ENCODE measurements at regions not wholly inside any gene's neighbourhood (a gene's known extent, or its start where the extent isn't known, plus 50 kb on each side); places are given as distances from the start of the nearest gene placed in this dataset.

GRCh38 chr4:75308049-75308448, 206.2 kb downstream of the RCHY1 start:
- intact Hi-C loops (cut with DNase I; ENCODE audit: low total_unique reads) = no loop called here
- WGBS, 2 donors = 48 to 62% methylated on average over 1 of the region's 1 CpG
- H3K4me3 ChIP-seq (ENCODE audit: low read depth, poor library complexity, severe bottlenecking) = no peak overlapping the region
- no peak for DNase-seq (ENCODE audit: low spot score in 2 of 2)
- no peak for TF ChIP-seq POLR2A (IDR thresholded peaks at IDR 0.05)
- TF ChIP-seq, protein P1, sequence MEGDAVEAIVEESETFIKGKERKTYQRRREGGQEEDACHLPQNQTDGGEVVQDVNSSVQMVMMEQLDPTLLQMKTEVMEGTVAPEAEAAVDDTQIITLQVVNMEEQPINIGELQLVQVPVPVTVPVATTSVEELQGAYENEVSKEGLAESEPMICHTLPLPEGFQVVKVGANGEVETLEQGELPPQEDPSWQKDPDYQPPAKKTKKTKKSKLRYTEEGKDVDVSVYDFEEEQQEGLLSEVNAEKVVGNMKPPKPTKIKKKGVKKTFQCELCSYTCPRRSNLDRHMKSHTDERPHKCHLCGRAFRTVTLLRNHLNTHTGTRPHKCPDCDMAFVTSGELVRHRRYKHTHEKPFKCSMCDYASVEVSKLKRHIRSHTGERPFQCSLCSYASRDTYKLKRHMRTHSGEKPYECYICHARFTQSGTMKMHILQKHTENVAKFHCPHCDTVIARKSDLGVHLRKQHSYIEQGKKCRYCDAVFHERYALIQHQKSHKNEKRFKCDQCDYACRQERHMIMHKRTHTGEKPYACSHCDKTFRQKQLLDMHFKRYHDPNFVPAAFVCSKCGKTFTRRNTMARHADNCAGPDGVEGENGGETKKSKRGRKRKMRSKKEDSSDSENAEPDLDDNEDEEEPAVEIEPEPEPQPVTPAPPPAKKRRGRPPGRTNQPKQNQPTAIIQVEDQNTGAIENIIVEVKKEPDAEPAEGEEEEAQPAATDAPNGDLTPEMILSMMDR (IDR thresholded peaks at IDR 0.05) = no peak

- 59 to 61% methylated on average over 3 of the region's 3 CpGs for WGBS, 2 donors
- DNase-seq (ENCODE audit: low spot score in 2 of 2) = no peak
- H3K4me3 ChIP-seq (ENCODE audit: low read depth, poor library complexity, severe bottlenecking) = no peak overlapping the region
- intact Hi-C loops (cut with DNase I; ENCODE audit: low total_unique reads) = no loop called here
- TF ChIP-seq, protein P1 (IDR thresholded peaks at IDR 0.05) = no peak
- TF ChIP-seq POLR2A (IDR thresholded peaks at IDR 0.05) = no peak
Observed at GRCh38 chr4:75306506-75306905, 207.7 kb downstream of the RCHY1 start.

DNA sequence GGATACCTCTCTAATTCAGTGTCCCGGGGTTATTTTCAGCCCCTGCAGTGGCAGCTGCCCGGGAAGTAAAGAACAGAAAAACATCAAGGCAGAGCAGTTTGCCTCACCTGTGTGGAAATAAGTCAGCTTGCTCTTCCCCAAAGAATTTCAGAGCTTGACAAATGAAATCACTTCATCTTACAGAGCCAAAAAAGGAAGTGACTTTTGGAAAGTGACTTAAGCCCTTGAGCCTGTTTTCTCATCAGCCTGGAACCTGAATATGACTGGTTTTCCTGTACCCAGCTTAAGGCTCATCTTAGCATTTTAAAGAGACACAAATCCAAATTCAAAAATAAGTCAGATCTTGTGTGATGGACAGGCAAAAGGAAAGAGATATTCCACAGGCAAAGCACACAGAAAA, 211.6 kb downstream of the RCHY1 start:
- intact Hi-C loops (cut with DNase I; ENCODE audit: low total_unique reads) = no loop called here
- 44 to 46% methylated on average over 2 of the region's 2 CpGs for WGBS, 2 donors
- no peak for DNase-seq (ENCODE audit: low spot score in 2 of 2)

DNA sequence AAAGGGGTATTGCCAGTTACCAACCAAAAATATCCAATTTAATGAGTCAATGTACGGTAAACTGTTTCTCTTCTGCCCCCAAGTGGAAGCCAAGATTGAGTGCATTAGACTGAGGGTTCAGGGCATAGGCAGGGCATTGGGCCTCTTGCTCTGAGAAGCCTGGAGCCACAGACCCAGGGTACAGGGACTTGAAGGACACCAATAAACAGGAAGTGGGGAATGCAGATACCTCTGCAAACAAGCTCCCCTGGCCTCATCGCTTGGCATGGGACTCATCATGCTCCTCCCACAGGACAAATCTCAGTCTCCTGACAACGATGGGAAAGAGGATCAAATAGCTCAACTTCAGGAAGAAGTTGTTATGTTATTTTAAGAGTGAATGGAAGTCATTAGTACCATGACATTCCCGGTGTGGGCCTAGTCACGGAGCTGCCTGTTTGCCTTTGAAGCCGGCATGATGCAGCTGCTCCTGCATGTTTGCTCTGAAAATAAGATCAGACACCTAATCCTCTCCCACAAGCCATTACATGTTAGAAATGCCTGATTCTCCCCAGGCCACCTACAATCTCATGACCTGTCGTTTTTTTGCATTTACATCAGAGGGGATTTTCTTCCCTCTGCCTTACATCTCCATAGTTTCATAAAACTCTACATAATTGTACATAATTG, 224.2 kb downstream of the RCHY1 start:
- 21% methylated on average over 7 of the region's 7 CpGs for WGBS, 2 donors
- DNase-seq (ENCODE audit: low spot score in 2 of 2) = no peak
- no peak overlapping the region for H3K4me3 ChIP-seq (ENCODE audit: low read depth, poor library complexity, severe bottlenecking)
- intact Hi-C loops (cut with DNase I; ENCODE audit: low total_unique reads) = no loop called here
- TF ChIP-seq, protein P1 (IDR thresholded peaks at IDR 0.05) = no peak
- TF ChIP-seq POLR2A (IDR thresholded peaks at IDR 0.05) = no peak

More for the DNA sequence above, 211.6 kb downstream of the RCHY1 start:
- TF ChIP-seq, protein P1 (IDR thresholded peaks at IDR 0.05) = no peak
- TF ChIP-seq POLR2A (IDR thresholded peaks at IDR 0.05) = no peak
- no peak overlapping the region for H3K4me3 ChIP-seq (ENCODE audit: low read depth, poor library complexity, severe bottlenecking)

GRCh38 chr4:75287738-75288517, 226.3 kb downstream of the RCHY1 start:
- TF ChIP-seq, protein P1 (IDR thresholded peaks at IDR 0.05) = no peak
- TF ChIP-seq POLR2A (IDR thresholded peaks at IDR 0.05) = no peak
- WGBS, 2 donors = 71 to 78% methylated on average over 8 of the region's 8 CpGs
- no peak for DNase-seq (ENCODE audit: low spot score in 2 of 2)

More at GRCh38 chr4:75287738-75288517, 226.3 kb downstream of the RCHY1 start:
- no peak overlapping the region for H3K4me3 ChIP-seq (ENCODE audit: low read depth, poor library complexity, severe bottlenecking)
- intact Hi-C loops (cut with DNase I; ENCODE audit: low total_unique reads) = no loop called here

Measured in lower leg skin (tissue), 4 donors.